HCT116 (cell line): ENCODE measurements at regions not wholly inside any gene's neighbourhood (a gene's known extent, or its start where the extent isn't known, plus 50 kb on each side); places are given as distances from the start of the nearest gene placed in this dataset.

Experiments used
- ATAC-seq: fragments of 200-7000 bp; cut with Tn5 transposase; 2 replicates; pipeline ENCODE4 v1.9.1; 2020; ENCODE audit warnings: mild to moderate bottlenecking, moderate library complexity
- BruUV-seq: library from RNA; stranded (reverse); fragments of 400-500 nt; replicated peaks from 2 replicates; lab custom pipeline; 2021; lab: Mats Ljungman, UMichigan
- CTCF ChIA-PET: fragments of 300-600 bp; sonication (Branson Sonifier 250); formaldehyde crosslinking; loops from one replicate; lab custom pipeline; 2021; ENCODE audit warnings: antibody characterized with exemption; lab: Charles Lee
- POLR2A ChIA-PET: fragments of 300-600, 350-600 bp; sonication (Branson Sonifier 250); formaldehyde crosslinking; loops from one replicate; lab custom pipeline; 2021; ENCODE audit warnings: antibody characterized with exemption; lab: Charles Lee
- RAD21 ChIA-PET, 2 experiments: fragments of 300-600 bp; sonication (Branson Sonifier 250); formaldehyde crosslinking; loops; one replicate each; lab custom pipeline; 2023; ENCODE audit warnings: low total read pairs in 2 of 2; ENCODE audit not compliant: uncharacterized antibody in 2 of 2, unreplicated experiment in 2 of 2, low non-redundant PET in 1 of 2; lab: Charles Lee
- DNase-seq: peaks from one replicate; pipeline ENCODE4 v3.0.0-alpha.2; 2010; ENCODE audit warnings: low read depth, low spot score
- H2AFZ ChIP-seq: fragments of 200-600 bp; shearing (Covaris generic), sonication (generic); 2 replicates; pipeline ENCODE4 v1.6.1; 2017; ENCODE audit warnings: low read depth, mixed run types, mixed read lengths, antibody characterized with exemption, low read length; ENCODE audit not compliant: poor library complexity, severe bottlenecking
- H3K27ac ChIP-seq: 2 replicates; pipeline ENCODE4 v1.5.1; 2012; ENCODE audit warnings: low read depth, low read length
- H3K27me3 ChIP-seq: fragments of 200-600 bp; sonication (generic); 2 replicates; pipeline ENCODE4 v1.6.1; 2016; ENCODE audit warnings: mixed run types, low read length, mixed read lengths; ENCODE audit not compliant: insufficient read depth
- H3K36me3 ChIP-seq, 2 experiments: fragments of 200-500 bp in 1 of 2; fragments of 200-600 bp in 1 of 2; sonication (Bioruptor generic) in 1 of 2; sonication (generic) in 1 of 2; 2 replicates each; pipeline versions ENCODE4 v1.5.1 to v1.6.1; 2014 to 2016; ENCODE audit warnings: low read length in 2 of 2, inconsistent platforms in 1 of 2, mixed read lengths in 1 of 2, mixed run types in 1 of 2; ENCODE audit not compliant: insufficient read depth in 2 of 2, control insufficient read depth in 1 of 2
- H3K4me1 ChIP-seq, 2 experiments: fragments of 200-600 bp in 1 of 2; sonication (generic) in 1 of 2; 2 replicates each; pipeline versions ENCODE4 v1.5.1 to v1.6.1; 2012 to 2017; ENCODE audit warnings: low read length in 2 of 2, inconsistent platforms in 1 of 2, mild to moderate bottlenecking in 1 of 2, mixed read lengths in 1 of 2, mixed run types in 1 of 2, moderate library complexity in 1 of 2; ENCODE audit not compliant: insufficient read depth in 2 of 2, control insufficient read depth in 1 of 2
- H3K4me2 ChIP-seq: fragments of 200-600 bp; sonication (generic); 2 replicates; pipeline ENCODE4 v1.6.1; 2017; ENCODE audit warnings: mixed run types, low read length, mixed read lengths
- H3K4me3 ChIP-seq, 2 experiments: fragments of 200-600 bp in 1 of 2; sonication (generic) in 1 of 2; replicated peaks in 1 of 2; 2 replicates each; pipeline ENCODE4 v1.5.1; 2011 to 2016; ENCODE audit warnings: low read length in 2 of 2, control low read depth in 1 of 2, low read depth in 1 of 2, mild to moderate bottlenecking in 1 of 2, mixed read lengths in 1 of 2, mixed run types in 1 of 2
- H3K79me2 ChIP-seq: fragments of 200-600 bp; sonication (generic); 2 replicates; pipeline ENCODE4 v1.6.1; 2017; ENCODE audit warnings: mild to moderate bottlenecking, mixed run types, low read length, moderate library complexity, mixed read lengths; ENCODE audit not compliant: insufficient read depth
- H3K9ac ChIP-seq: fragments of 200-600 bp; sonication (generic); 2 replicates; pipeline ENCODE4 v1.6.1; 2016; ENCODE audit warnings: low read length, mixed read lengths
- H3K9me2 ChIP-seq: fragments of 200-600 bp; sonication (generic), shearing (Covaris generic); 2 replicates; pipeline ENCODE4 v1.6.1; 2017; ENCODE audit warnings: mixed run types, mild to moderate bottlenecking, moderate library complexity; ENCODE audit not compliant: insufficient read depth
- H3K9me3 ChIP-seq, 2 experiments: fragments of 200-500 bp in 1 of 2; fragments of 200-600 bp in 1 of 2; sonication (Bioruptor generic) in 1 of 2; sonication (generic) in 1 of 2; 2 replicates each; pipeline ENCODE4 v1.6.1; 2014 to 2017; ENCODE audit warnings: low read length in 2 of 2, mixed read lengths in 2 of 2, inconsistent platforms in 1 of 2, low read depth in 1 of 2, mild to moderate bottlenecking in 1 of 2, mixed run types in 1 of 2, moderate library complexity in 1 of 2; ENCODE audit not compliant: control insufficient read depth in 1 of 2, insufficient read depth in 1 of 2
- H4K20me1 ChIP-seq: fragments of 200-600 bp; sonication (generic), shearing (Covaris generic); 2 replicates; pipeline ENCODE4 v1.6.1; 2017; ENCODE audit warnings: mixed run types, mild to moderate bottlenecking, moderate library complexity; ENCODE audit not compliant: insufficient read depth
- CBX3 ChIP-seq: IDR thresholded peaks from 2 replicates; pipeline ENCODE4 v1.6.1; 2012; ENCODE audit warnings: low read depth
- CEBPB ChIP-seq: IDR thresholded peaks from 2 replicates; pipeline ENCODE4 v1.6.1; 2012; ENCODE audit warnings: low read depth
- EGR1 ChIP-seq: IDR thresholded peaks from 2 replicates; pipeline ENCODE4 v1.6.1; 2012; ENCODE audit warnings: low read depth
- EZH2 ChIP-seq: fragments of 200-600 bp; sonication (generic); IDR thresholded peaks from 2 replicates; pipeline ENCODE4 v1.6.1; 2017; ENCODE audit warnings: antibody characterized with exemption, mixed run types
- EZH2phosphoT487 ChIP-seq: fragments of 200-600 bp; IDR thresholded peaks from 2 replicates; pipeline ENCODE4 v1.6.1; 2018; ENCODE audit warnings: antibody characterized with exemption, borderline replicate concordance
- FOSL1 ChIP-seq: IDR thresholded peaks from 2 replicates; pipeline ENCODE4 v1.6.1; 2012; ENCODE audit warnings: low read depth
- POLR2A ChIP-seq: IDR thresholded peaks from 2 replicates; pipeline ENCODE4 v1.7.0; 2011; ENCODE audit warnings: borderline replicate concordance; ENCODE audit not compliant: insufficient read depth, insufficient read length; ENCODE audit errors: extremely low read depth
- RAD21 ChIP-seq: IDR thresholded peaks from 2 replicates; pipeline ENCODE4 v1.6.1; 2012; ENCODE audit warnings: low read depth, mild to moderate bottlenecking
- SIN3A ChIP-seq: IDR thresholded peaks from 2 replicates; pipeline ENCODE4 v1.6.1; 2012; ENCODE audit warnings: low read depth
- SP1 ChIP-seq: IDR thresholded peaks from 2 replicates; pipeline ENCODE4 v1.6.1; 2012; ENCODE audit warnings: low read depth
- TCF7L2 ChIP-seq: IDR thresholded peaks from 2 replicates; pipeline ENCODE4 v1.7.0; 2011; ENCODE audit warnings: borderline replicate concordance, inconsistent platforms; ENCODE audit not compliant: insufficient read depth, insufficient read length; ENCODE audit errors: extremely low read depth
- YY1 ChIP-seq: IDR thresholded peaks from 2 replicates; pipeline ENCODE4 v1.6.1; 2011; ENCODE audit warnings: low read length, low read depth, moderate library complexity, mild to moderate bottlenecking; ENCODE audit not compliant: insufficient replicate concordance; ENCODE audit errors: extremely low read depth
- ZFX ChIP-seq: fragments of 450-650 bp; IDR thresholded peaks from 2 replicates; pipeline ENCODE4 v1.6.1; 2017
- intact Hi-C: fragments of 100-400 bp; cut with micrococcal nuclease; formaldehyde crosslinking; loops from 2 replicates; pipeline ENCODE4 v1.10.0; 2022
- TF ChIP-seq, protein P1 (sequence below): IDR thresholded peaks from 2 replicates; pipeline ENCODE4 v1.6.1; 2012
- TF ChIP-seq, protein P2 (sequence below): IDR thresholded peaks from 2 replicates; pipeline ENCODE4 v1.6.1; 2012

DNA sequence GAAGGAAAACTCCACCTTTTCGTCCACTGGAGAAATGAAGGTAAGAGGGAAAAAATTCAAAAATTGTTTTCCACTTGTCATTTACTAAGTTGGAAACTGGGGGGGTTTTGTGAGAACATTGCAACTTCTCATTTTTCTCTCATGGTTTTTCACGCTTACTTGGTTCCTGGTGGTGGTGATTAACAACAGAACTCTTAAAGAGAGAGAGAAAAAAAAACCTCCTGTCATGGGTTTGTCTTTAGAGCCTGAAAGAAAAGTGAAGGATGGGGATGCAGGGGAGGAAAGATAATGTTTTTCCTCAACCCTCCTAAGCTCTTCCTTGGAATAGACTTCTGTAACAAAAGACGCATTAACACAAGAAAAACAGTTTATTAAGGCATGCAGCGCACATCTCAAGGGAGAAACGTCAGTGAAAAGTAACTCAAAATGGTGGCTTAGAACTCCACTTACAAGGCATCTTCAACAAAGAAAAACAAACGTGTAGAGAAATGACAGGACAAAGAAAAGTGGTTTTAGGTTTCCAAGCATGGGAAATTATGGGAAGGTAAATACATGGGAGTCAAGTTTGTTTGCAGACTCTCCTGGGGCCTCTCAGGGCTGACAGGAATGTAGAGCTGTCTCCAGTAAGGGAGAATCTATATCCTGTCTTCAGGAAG, 81.9 kb upstream of the ATF7IP start:
- Histone ChIP-seq H3K4me3 (no peak overlapping the region), H4K20me1 (no peaks in the 10 kb centered on the region), H2AFZ (no peak overlapping the region), H3K79me2 (no peaks in the 10 kb centered on the region)
- intact Hi-C loops, result no loop called here
- DNase-seq, result no peak
- BruUV-seq, result no TSS peak
- TF ChIP-seq FOSL1 (no peak), POLR2A (no peak), CEBPB (no peak), RAD21 (no peak), SP1 (no peak), SIN3A (no peak), EGR1 (no peak), EZH2 (no peak), CBX3 (no peak), TCF7L2 (no peak), ZFX (no peak), EZH2phosphoT487 (no peak), YY1 (no peak)
- TF ChIP-seq, protein P1, sequence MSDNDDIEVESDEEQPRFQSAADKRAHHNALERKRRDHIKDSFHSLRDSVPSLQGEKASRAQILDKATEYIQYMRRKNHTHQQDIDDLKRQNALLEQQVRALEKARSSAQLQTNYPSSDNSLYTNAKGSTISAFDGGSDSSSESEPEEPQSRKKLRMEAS, result no peak
- TF ChIP-seq, protein P2, sequence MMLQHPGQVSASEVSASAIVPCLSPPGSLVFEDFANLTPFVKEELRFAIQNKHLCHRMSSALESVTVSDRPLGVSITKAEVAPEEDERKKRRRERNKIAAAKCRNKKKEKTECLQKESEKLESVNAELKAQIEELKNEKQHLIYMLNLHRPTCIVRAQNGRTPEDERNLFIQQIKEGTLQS, result no peak
- TF ChIP-seq, all 23 proteins: peak for 0
- Histone ChIP-seq H3K36me3 (no peaks in the 10 kb centered on the region), H3K9me2 (no peaks in the 10 kb centered on the region), H3K4me2 (no peak overlapping the region), H3K27ac (no peak overlapping the region), H3K9me3 (no peaks in the 10 kb centered on the region; a peak in 1 of 4 replicates), H3K4me1 (no peaks in the 10 kb centered on the region), H3K27me3 (no peaks in the 10 kb centered on the region), H3K9ac (no peak overlapping the region)
- POLR2A ChIA-PET, result no interaction called here
- no peak for ATAC-seq
- RAD21 ChIA-PET, result no interaction called here
- CTCF ChIA-PET, result no interaction called here
